Thoracic aorta (tissue), 2 donors: ENCODE measurements at regions not wholly inside any gene's neighbourhood (a gene's known extent, or its start where the extent isn't known, plus 50 kb on each side); places are given as distances from the start of the nearest gene placed in this dataset.

Source experiments
- ATAC-seq: fragments of 150-250 bp; one replicate; pipeline ENCODE4 v1.8.0; 2017; ENCODE audit warnings: low read depth; ENCODE audit not compliant: insufficient number of reproducible peaks, low FRiP score
- DNase-seq: peaks from one replicate; pipeline ENCODE4 v3.0.0-alpha.2; 2020; ENCODE audit warnings: low spot score
- H3K27ac ChIP-seq, 2 donors: fragments of 200-600 bp; sonication (generic); 1 replicate in 1 of 2; 2 replicates in 1 of 2; pipeline ENCODE4 v1.5.1; 2016; ENCODE audit warnings: mild to moderate bottlenecking in 2 of 2, moderate library complexity in 2 of 2
- H3K27me3 ChIP-seq: fragments of 200-600 bp; sonication (generic); replicated peaks from 2 replicates; pipeline ENCODE4 v1.6.0; 2016; ENCODE audit warnings: mild to moderate bottlenecking; ENCODE audit not compliant: insufficient read depth
- H3K36me3 ChIP-seq: fragments of 200-600 bp; sonication (generic); one replicate; pipeline ENCODE4 v1.5.1; 2016
- H3K4me1 ChIP-seq, 2 donors: fragments of 200-600 bp; sonication (generic); 1 replicate in 1 of 2; 2 replicates in 1 of 2; pipeline versions ENCODE4 v1.5.1 to v1.6.0; 2016; ENCODE audit warnings: low read depth in 2 of 2, mild to moderate bottlenecking in 1 of 2; ENCODE audit not compliant: control insufficient read depth in 1 of 2
- H3K4me3 ChIP-seq: fragments of 200-600 bp; sonication (generic); 2 replicates; pipeline ENCODE4 v1.5.1; 2016; ENCODE audit warnings: mild to moderate bottlenecking
- H3K9me3 ChIP-seq: fragments of 200-600 bp; sonication (generic); 2 replicates; pipeline ENCODE4 v1.5.1; 2016
- TF ChIP-seq, protein P1 (sequence below): fragments of 200-600 bp; sonication (generic); IDR thresholded peaks from one replicate; pipeline ENCODE4 v1.5.1; 2019; ENCODE audit warnings: antibody characterized with exemption

DNA sequence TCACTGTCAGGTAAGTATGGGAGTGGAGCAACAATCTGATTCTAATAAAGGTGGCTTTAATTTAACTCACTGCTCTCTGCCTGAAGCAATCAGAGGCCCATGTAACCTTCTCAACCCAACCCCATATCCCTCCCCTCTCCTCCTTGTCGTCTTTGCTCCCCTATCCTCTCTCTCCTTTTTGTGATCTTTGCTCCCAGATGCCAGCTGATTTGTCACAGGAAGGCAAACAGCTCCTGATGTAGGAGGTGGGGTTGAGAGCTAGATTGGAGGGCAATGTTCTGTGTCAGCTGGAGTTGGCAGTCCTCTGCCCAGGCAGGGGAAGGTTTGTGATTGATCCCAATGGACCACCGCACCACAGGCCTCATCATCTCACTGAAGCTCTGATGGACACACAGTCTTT, 101.4 kb upstream of the PIK3CG start:
- Histone ChIP-seq H3K4me1 (peaks cover 6 to 11% of the 10 kb centered on the region in 2 donors), H3K4me3 (no peak overlapping the region), H3K27ac (no peak overlapping the region), H3K27me3 (no peaks in the 10 kb centered on the region), H3K9me3 (no peaks in the 10 kb centered on the region), H3K36me3 (no peaks in the 10 kb centered on the region)
- TF ChIP-seq, protein P1, sequence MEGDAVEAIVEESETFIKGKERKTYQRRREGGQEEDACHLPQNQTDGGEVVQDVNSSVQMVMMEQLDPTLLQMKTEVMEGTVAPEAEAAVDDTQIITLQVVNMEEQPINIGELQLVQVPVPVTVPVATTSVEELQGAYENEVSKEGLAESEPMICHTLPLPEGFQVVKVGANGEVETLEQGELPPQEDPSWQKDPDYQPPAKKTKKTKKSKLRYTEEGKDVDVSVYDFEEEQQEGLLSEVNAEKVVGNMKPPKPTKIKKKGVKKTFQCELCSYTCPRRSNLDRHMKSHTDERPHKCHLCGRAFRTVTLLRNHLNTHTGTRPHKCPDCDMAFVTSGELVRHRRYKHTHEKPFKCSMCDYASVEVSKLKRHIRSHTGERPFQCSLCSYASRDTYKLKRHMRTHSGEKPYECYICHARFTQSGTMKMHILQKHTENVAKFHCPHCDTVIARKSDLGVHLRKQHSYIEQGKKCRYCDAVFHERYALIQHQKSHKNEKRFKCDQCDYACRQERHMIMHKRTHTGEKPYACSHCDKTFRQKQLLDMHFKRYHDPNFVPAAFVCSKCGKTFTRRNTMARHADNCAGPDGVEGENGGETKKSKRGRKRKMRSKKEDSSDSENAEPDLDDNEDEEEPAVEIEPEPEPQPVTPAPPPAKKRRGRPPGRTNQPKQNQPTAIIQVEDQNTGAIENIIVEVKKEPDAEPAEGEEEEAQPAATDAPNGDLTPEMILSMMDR, result no peak
- ATAC-seq, result no peak
- DNase-seq, result no peak

DNA sequence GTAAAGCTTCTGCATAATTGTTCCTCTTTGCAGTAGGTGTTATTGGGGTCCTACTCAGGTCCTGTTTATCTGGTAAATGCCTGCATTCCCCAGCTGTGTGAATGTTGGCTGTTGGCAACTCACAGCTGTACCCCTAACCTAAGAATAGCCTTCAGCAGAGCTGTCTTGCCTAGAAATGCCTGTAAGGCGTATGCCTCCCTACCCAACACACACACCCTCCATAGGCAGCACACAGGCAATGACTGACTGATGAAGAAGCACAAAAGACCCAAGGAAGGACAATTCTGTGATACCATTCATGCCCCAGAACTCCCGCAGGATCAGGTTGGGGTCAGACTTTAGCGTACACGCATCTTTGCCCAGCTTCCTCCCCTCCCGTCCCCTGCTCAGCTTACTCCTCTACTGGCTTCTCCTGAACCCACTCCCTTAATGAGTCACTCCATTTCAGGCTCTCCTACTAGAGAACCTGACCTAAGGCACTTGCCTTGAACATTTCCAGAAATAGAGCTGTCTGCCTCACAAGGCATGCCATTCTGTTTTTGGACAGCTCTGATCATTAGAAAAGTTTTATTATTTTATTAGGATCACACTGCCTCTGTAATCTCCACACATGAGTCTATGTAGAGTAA, 99.2 kb upstream of the PIK3CG start:
- no peaks in the 10 kb centered on the region for H3K36me3 ChIP-seq
- no peak overlapping the region for H3K4me3 ChIP-seq
- TF ChIP-seq, protein P1, result no peak
- no peaks in the 10 kb centered on the region for H3K9me3 ChIP-seq
- H3K27ac ChIP-seq, result peak overlapping the region in 1 of 2 donors; percentile 31
- ATAC-seq, result no peak
- DNase-seq, result no peak
- peaks cover 7 to 14% of the 10 kb centered on the region in 2 donors for H3K4me1 ChIP-seq
- H3K27me3 ChIP-seq, result no peaks in the 10 kb centered on the region

DNA sequence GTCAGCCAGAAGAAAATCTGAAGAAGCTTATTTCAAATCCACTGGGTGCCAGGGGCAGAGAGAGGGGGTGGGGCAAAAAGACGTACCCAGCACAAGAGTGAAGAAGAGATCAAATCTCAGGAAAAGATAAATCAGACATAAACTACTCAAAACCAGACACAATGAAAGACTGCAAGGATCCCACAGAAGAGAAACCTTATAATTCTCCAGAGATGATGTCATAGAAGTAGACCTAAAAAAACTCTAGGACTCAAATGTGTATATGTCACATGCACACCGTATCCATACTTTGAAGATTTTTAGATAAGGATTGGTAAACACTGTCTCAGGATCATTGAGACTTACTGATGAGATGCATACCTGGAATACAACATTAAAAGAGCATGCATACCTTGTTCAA, 98.5 kb upstream of the PIK3CG start:
- peak overlapping the region in 1 of 2 donors; percentile 31 for H3K27ac ChIP-seq
- H3K27me3 ChIP-seq, result no peaks in the 10 kb centered on the region
- ATAC-seq, result no peak
- DNase-seq, result no peak
- TF ChIP-seq, protein P1, result no peak
- no peak overlapping the region for H3K4me3 ChIP-seq
- no peaks in the 10 kb centered on the region for H3K36me3 ChIP-seq
- H3K9me3 ChIP-seq, result no peaks in the 10 kb centered on the region
- peaks cover 7 to 14% of the 10 kb centered on the region in 2 donors for H3K4me1 ChIP-seq

DNA sequence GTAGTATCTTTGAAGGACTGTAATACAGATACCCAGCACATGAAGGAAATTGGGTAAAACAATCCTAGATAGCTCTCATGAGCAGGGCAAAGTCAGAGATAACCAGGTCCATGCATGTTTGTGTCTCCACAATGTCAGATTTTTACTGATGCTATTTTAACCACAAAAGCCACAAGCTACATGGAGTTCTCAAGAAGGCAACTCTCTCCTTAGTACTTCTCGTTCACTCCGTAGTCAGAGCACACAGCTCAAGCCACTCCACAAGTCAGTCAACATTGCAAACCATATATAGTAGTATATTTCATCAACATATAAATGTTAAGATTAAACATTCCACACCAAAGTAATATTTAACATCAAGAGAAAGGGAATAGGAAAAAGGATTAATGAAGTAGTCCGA, 98.0 kb upstream of the PIK3CG start:
- peak overlapping the region in 1 of 2 donors; percentile 70 for H3K27ac ChIP-seq

DNA sequence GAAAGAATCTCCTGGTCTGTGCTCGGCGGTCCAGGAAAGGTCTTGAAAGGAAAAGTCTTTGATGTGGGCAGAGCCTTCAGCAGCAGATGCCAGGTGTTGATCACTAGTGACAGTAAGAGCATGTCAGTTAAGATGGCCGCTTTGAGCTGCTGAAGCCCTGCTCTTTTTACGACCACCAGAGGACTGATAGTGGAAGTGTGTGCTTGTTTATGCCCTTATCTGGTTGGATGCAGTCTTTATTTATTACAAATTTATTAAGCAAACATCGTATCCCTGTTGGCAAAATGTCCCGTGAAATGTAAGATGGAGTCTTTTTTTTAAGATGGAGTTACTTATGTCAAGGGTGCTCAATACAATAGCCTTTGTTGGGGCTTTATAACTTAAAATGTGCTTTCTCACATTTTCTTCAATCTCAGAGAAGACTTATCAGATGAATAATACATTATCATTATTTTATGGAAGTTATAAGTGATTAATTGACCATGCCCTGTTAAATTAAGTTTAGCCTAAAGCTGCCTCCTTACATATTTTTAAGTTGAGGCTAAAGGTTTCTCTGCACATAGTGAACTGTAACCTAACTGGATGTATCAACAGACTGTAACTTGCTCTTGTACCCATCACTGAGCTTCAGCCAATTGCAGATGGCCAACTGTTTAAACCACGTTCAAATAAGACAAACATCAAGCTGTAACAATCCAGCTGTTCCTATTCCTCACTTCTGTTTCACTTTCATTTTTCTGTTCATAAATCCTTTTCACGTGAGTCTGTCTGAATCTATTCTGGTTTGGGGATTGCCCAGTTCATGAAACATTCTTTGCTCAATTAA, 97.4 kb upstream of the PIK3CG start:
- Histone ChIP-seq H3K27me3 (no peaks in the 10 kb centered on the region), H3K4me1 (peaks cover 7 to 14% of the 10 kb centered on the region in 2 donors), H3K9me3 (no peaks in the 10 kb centered on the region), H3K36me3 (no peaks in the 10 kb centered on the region), H3K4me3 (peak overlapping the region; percentile 46), H3K27ac (peak overlapping the region in 1 of 2 donors; percentile 70)
- TF ChIP-seq, protein P1, result no peak
- no peak for ATAC-seq
- no peak for DNase-seq

More for the DNA sequence above, 98.0 kb upstream of the PIK3CG start:
- no peak for ATAC-seq
- Histone ChIP-seq H3K9me3 (no peaks in the 10 kb centered on the region), H3K27me3 (no peaks in the 10 kb centered on the region), H3K36me3 (no peaks in the 10 kb centered on the region), H3K4me1 (peaks cover 7 to 14% of the 10 kb centered on the region in 2 donors), H3K4me3 (no peak overlapping the region)
- TF ChIP-seq, protein P1, result no peak
- no peak for DNase-seq
